Ramos (cell line): ENCODE measurements at regions not wholly inside any gene's neighbourhood (a gene's known extent, or its start where the extent isn't known, plus 50 kb on each side); places are given as distances from the start of the nearest gene placed in this dataset.

Experiments
- in situ Hi-C: fragments of 300-500 bp; cut with MboI; formaldehyde crosslinking; loops from one replicate; pipeline ENCODE4 v1.14.3; 2022; ENCODE audit warnings: low sequenced_read_pairs; ENCODE audit not compliant: unreplicated experiment

GRCh38 chr11:42114927-42115326 lies 655.5 kb upstream of the LRRC4C start:
- in situ Hi-C loops = no loop called here

DNA sequence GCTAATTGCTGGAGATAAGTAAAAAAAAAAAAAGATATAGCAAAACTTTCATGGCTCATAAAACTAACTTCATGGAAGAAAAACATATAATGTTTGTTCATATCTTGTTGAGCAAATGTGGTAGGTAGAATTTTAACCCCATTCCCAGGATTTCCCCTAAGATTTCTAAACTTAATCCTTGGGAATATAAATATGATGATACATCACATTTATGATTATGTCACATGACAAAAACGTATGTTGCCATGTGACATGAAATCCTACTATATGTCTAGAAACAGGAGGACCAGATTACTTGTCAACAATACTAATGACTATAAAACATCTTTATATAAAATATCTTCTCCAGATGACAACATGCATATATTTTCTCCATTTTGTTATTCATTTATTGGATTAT lies 679.0 kb upstream of the LRRC4C start:
- in situ Hi-C loops = loop anchor here (25.0 kb wide), 1 partner anchor 101 kb away; no protein-coding TSS in a partner anchor

GRCh38 chr11:42145311-42145710 lies 685.9 kb upstream of the LRRC4C start:
- in situ Hi-C loops = loop anchor here (25.0 kb wide), 1 partner anchor 108 kb away; no protein-coding TSS in a partner anchor

DNA sequence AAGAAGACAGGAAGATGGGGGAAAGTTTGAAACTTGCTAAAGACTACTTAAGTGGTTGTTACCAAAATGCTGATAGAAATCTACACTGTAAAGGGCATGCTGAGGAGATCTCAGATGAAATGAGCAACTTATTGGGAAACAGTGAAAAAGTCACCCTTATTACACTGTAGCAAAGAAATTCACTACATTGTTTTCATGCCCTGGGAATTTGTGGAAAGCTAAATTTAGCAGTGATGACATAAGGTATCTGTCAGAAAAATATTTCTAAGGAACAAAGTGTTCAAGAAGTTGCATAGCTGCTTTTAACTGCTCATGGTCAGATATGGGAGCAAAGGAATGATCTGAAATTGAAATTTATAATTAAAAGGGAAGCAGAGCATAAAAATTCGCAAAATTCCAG lies 702.4 kb upstream of the LRRC4C start:
- in situ Hi-C loops = no loop called here

DNA sequence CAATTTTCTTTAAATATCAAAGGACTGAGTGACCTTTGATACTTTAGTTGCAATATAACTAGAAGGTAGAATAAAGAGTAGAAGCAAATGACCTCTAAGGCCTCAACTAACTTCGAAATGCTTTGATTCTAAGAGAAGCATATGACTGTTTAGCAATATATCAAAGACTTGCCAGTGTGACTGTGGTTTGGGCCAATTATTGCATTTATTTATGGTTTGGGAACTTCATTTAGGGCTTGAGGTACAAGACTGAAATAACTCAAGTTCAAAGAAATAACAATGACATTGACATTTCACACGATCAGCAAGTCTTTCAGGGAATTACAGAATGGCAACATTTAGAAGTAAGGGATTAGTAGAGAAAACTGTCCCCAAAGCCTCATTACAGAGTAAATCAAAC lies 709.7 kb upstream of the LRRC4C start:
- in situ Hi-C loops = no loop called here

DNA sequence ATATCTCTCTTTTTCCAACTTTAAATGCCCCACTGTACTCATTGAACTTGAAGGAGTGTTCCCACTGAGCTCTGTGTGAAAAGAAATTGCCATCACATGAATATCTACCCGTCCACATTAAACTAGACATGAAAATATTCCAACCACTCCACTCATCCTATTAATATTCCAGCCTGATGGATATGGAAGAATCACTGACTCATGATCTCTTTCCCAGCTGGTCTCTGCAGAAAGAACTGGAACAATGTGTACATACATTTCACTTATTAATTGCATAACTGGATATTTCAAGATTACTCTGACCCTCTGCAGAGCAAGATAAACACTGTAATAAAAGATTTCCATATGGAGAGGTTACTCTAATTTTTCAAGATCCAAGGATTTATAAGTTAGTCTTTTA lies 711.1 kb upstream of the LRRC4C start:
- in situ Hi-C loops = no loop called here

GRCh38 chr11:42171046-42171445 lies 711.6 kb upstream of the LRRC4C start:
- in situ Hi-C loops = no loop called here

- in situ Hi-C loops = no loop called here
These were observed 713.0 kb upstream of the LRRC4C start for GRCh38 chr11:42172441-42172840.

DNA sequence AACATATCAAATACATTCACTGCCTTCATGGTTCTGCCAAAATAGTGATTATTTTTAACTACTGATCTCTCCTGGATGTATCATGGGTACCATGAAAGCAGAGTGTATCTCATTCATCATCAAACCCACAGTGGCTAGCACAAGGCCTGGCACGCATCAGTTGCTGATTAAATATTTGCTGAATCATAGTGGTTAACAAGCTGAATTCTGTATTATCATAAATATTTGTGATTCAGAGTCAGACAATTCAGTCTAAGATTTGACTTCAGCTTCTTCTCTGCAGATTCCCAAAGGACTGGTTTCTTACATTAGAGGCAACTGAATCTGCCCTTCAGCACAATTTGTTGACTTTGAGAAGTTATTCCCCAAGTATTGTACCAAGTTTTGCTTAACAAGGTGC lies 715.8 kb upstream of the LRRC4C start:
- in situ Hi-C loops = no loop called here

DNA sequence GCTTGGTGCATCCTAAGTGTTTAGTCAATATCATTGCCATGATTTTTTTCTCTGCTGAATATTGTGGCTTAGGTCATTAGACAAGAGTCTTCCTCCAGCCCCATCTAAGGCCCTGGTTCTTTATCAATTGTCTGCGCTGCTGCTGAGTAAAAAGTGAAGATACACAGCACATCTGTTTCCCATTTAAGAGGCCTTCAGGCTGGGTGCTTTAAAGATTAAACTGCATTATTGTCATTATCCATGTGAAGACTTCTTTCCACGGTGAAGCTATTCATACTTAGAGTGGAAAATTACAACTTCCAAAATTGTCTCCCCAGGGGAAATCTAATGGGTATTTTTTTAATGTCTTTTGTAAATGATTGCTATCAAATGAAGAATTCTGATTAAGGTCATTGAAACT lies 719.8 kb upstream of the LRRC4C start:
- in situ Hi-C loops = no loop called here

- in situ Hi-C loops = no loop called here
These were observed 736.0 kb upstream of the LRRC4C start for GRCh38 chr11:42195289-42196013.

GRCh38 chr11:42200311-42200710 lies 740.9 kb upstream of the LRRC4C start:
- in situ Hi-C loops = no loop called here

DNA sequence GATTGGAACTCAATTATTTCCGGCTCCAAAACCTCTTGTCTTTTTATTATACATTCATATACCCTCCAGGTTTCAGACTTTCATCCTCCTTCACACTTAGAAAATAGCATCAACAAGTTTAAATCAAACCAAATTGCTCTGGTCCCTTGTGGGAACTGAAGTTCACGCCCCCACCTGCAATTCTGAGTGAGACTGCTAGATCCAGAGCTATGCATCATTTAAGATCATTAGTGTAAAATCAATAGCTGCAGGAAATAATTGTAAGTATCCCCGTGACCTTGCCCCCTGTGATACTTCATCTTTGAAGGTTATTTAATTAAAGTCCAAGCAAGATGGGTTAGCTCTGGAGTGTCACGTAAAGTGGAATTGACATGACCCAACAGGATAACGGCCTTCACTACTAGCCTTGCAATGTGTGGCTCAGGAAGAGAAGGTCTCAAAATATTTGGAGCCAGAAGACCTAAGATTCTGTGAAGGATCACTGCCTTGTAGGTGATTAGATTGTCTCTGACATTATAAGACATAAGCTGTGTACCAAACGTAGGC lies 742.2 kb upstream of the LRRC4C start:
- in situ Hi-C loops = no loop called here

DNA sequence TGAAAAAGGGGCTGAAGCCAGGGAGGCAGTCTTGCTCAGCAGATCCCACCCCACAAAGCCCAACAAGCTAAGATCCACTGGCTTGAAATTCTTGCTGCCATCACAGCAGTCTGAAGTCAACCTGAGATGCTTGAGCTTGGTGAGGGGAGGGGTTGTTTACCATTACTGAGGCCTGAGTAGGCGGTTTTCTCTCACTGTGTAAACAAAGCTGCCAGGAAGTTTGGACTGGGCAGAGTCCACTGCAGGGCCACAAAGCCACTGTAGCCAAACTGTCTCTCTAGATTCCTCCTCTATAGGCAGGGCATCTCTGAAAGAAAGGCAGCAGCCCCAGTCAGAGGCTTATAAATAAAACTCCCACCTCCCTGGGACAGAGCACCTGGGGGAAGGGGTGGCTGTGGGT lies 746.1 kb upstream of the LRRC4C start:
- in situ Hi-C loops = no loop called here

- in situ Hi-C loops = no loop called here
These were observed 766.2 kb upstream of the LRRC4C start for GRCh38 chr11:42225664-42226063.

- in situ Hi-C loops = no loop called here
These were observed 773.2 kb upstream of the LRRC4C start for GRCh38 chr11:42232673-42233072.

DNA sequence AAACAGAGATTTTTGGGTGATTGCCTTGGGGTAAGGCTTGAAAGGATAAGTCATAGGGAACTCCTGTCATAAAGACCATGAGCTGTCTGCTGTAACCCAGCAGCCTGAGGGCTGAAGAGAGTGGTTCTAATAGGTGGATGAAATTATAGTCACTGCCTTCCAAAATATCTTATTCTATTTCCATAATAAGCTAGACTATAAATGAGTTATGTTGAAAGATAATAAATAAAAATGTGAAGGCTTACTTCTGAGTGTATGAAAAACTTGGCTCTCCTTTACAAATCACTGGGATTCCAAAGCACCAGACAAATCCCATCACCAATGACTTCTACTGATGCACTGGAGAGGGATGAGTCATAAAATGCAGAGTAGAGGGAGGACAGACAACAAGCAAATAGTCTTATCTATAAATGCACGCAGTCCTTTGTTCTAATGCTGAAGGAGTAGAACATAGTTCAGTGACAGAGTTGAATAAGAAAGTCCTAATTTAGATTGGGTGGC lies 775.0 kb upstream of the LRRC4C start:
- in situ Hi-C loops = no loop called here

DNA sequence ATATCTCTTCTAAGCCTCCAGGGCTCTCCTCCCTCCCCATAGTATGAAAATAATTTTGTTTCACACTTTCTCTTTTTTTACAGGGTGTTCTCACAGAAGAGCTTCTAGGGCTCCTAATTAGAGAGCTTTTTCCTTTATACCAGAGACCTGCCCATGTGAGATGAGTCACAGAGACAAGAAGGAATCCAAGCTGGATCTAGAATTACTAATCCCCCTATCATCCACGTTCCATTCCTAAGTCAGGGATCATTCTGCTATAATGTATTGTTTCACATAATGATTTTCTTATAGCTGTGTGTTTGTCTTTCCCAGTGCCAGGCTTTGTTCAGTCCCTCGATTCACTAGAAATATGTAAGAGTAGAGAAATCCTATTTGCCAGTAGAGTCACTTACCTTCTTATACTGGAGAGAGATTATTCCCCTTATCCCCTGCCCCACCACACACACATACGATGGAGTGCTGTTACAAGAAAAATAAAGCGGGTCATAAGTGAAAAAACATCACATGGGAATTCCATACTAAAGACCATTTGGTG lies 778.3 kb upstream of the LRRC4C start:
- in situ Hi-C loops = no loop called here

DNA sequence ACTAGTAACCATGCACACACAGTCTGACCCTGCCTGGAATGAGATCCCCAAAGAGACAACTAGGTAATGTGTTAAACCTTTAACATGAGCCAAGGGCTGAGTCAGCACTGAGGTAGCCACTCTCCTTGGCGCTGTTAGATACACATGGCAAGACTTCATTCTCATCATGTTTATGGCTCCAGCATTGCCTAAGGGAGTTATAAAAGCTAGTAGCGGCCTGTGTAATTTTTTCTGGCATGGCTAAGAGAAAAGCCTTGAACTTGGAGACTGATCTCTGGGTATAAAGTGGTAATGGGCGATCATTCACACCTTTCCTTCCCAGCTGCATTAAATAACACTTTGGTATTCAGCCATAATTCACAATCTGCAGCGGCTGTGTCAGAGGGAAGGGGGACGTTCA lies 779.7 kb upstream of the LRRC4C start:
- in situ Hi-C loops = no loop called here

DNA sequence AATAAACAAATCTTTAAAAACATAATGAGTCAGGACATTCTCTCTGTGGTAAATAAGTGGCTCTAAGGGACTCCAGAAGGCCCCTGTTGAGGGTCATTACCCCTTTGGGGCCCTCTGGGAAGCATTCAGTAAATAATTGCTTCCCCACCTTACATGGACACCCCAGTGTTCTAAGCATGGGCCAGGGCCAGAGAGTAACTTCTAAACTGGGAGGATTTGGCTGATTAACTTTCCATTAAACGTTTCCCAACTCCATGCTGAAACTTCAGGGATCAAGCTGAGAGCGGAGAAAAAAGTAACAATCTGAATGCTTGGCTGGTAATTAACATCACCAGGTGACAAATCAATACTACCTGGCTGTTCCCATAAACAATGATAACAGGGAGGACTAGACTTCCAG lies 783.9 kb upstream of the LRRC4C start:
- in situ Hi-C loops = no loop called here

DNA sequence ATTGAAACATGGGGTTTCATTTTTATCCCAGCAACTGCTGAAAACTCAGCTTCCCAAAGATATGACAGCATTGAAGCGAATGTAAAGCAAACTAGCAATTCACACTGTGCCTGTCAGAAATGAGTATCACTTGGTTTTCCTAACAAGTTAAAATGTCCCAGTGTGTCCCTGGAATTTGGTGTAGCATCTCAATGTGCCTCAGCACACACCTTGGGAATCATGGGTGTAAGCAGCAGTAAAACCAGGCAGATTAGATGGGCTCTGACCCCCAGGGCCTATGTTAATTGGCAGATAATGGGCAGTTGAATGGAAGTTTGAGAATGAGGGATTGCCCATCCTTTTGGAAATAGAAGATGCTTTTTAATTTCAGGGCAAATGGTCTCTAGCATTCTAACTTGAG lies 784.9 kb upstream of the LRRC4C start:
- in situ Hi-C loops = no loop called here

GRCh38 chr11:42249401-42249800 lies 789.9 kb upstream of the LRRC4C start:
- in situ Hi-C loops = no loop called here
